ENCODE measurements at regions not wholly inside any gene's neighbourhood (a gene's known extent, or its start where the extent isn't known, plus 50 kb on each side); places are given as distances from the start of the nearest gene placed in this dataset.

DNA sequence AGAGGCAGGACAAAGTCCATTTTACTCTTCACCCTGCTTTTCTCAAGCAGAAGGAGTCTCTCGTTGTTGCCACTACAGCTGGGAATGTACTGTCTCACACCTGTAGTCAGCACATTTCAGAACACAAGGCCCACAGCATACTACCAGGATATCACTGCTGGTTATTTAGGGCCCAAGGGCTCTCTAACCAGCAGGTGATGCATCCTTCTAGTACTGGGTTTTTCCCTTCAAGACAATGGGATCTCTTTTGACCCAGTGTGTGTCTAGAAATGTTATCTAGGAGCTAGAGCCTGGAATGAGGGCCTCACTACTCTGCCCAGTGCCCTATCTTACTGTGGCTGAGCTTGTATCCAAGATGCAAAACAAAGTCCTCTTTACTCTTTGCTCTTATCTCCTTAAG, 235.1 kb upstream of the PRR16 start:
- POLR2A ChIA-PET = no interaction called here

DNA sequence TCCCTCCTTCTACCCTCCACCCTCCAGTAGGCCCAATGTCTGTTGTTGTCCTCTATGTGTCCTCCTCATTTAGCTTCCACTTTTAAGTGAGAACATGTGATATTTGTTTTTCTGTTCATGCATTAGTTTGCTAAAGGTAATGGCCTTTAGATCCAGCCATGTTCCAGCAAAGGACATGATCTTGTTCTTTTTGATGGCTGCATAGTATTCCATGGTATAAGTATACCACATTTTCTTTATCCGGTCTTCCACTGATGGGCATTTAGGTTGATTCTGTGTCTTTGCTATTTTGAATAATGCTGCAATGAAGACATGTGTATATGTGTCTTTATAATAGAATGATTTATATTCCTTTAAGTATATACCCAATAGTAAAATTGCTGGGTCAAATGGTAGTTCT, 232.5 kb upstream of the PRR16 start:
- no peaks in the 10 kb centered on the region for H3K4me1 ChIP-seq (ENCODE audit: insufficient read depth, low read length)
- ATAC-seq (ENCODE audit: poor library complexity) (no peak), DNase-seq (no peak)
- H3K27ac ChIP-seq (ENCODE audit: low read depth in 1 of 2, low read length in 2 of 2) = no peak overlapping the region
- intact Hi-C loops (cut with DNase I, micrococcal nuclease) = no loop called here
- Mint-ChIP-seq H3K27ac (no peak overlapping the region), H3K36me3 (ENCODE audit: low read depth) (no peaks in the 10 kb centered on the region), H3K9me3 (no peaks in the 10 kb centered on the region), H3K27me3 (no peaks in the 10 kb centered on the region), H3K4me3 (no peak overlapping the region), H3K4me1 (ENCODE audit: low read depth) (no peaks in the 10 kb centered on the region)
- H3K9me3 ChIP-seq (ENCODE audit: control insufficient read depth in 1 of 2, insufficient read depth in 1 of 2, low read length in 2 of 2) = peaks cover 0 to 8% of the 10 kb centered on the region in 2 experiments
- TF ChIP-seq, protein P1, sequence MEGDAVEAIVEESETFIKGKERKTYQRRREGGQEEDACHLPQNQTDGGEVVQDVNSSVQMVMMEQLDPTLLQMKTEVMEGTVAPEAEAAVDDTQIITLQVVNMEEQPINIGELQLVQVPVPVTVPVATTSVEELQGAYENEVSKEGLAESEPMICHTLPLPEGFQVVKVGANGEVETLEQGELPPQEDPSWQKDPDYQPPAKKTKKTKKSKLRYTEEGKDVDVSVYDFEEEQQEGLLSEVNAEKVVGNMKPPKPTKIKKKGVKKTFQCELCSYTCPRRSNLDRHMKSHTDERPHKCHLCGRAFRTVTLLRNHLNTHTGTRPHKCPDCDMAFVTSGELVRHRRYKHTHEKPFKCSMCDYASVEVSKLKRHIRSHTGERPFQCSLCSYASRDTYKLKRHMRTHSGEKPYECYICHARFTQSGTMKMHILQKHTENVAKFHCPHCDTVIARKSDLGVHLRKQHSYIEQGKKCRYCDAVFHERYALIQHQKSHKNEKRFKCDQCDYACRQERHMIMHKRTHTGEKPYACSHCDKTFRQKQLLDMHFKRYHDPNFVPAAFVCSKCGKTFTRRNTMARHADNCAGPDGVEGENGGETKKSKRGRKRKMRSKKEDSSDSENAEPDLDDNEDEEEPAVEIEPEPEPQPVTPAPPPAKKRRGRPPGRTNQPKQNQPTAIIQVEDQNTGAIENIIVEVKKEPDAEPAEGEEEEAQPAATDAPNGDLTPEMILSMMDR (IDR thresholded peaks at IDR 0.05) = no peak
- ChIA-PET POLR2A (no interaction called here), CTCF (no interaction called here)
- no peaks in the 10 kb centered on the region for H3K36me3 ChIP-seq (ENCODE audit: insufficient read depth, low read length)
- no peaks in the 10 kb centered on the region for H3K27me3 ChIP-seq (ENCODE audit: control insufficient read depth in 1 of 2, insufficient read depth in 2 of 2, low read length in 2 of 2)
- H3K4me3 ChIP-seq (ENCODE audit: low read length) = no peak overlapping the region

More for the DNA sequence above, 235.1 kb upstream of the PRR16 start:
- no peak overlapping the region for H3K27ac ChIP-seq (ENCODE audit: low read depth in 1 of 2, low read length in 2 of 2)
- H3K4me1 Mint-ChIP-seq (ENCODE audit: low read depth) = no peaks in the 10 kb centered on the region
- H3K27me3 Mint-ChIP-seq = no peaks in the 10 kb centered on the region
- H3K4me3 Mint-ChIP-seq = no peak overlapping the region
- H3K27me3 ChIP-seq (ENCODE audit: control insufficient read depth in 1 of 2, insufficient read depth in 2 of 2, low read length in 2 of 2) = no peaks in the 10 kb centered on the region
- CTCF ChIA-PET = no interaction called here
- no peaks in the 10 kb centered on the region for H3K36me3 ChIP-seq (ENCODE audit: insufficient read depth, low read length)
- intact Hi-C loops (cut with DNase I, micrococcal nuclease) = no loop called here
- DNase-seq = no peak
- peaks cover 6% of the 10 kb centered on the region for H3K9me3 Mint-ChIP-seq
- TF ChIP-seq, protein P1 (IDR thresholded peaks at IDR 0.05) = no peak
- H3K27ac Mint-ChIP-seq = no peak overlapping the region
- H3K9me3 ChIP-seq (ENCODE audit: control insufficient read depth in 1 of 2, insufficient read depth in 1 of 2, low read length in 2 of 2) = peaks cover 0 to 8% of the 10 kb centered on the region in 2 experiments
- no peak overlapping the region for H3K4me3 ChIP-seq (ENCODE audit: low read length)
- no peak for ATAC-seq (ENCODE audit: poor library complexity)
- no peaks in the 10 kb centered on the region for H3K4me1 ChIP-seq (ENCODE audit: insufficient read depth, low read length)
- H3K36me3 Mint-ChIP-seq (ENCODE audit: low read depth) = no peaks in the 10 kb centered on the region

DNA sequence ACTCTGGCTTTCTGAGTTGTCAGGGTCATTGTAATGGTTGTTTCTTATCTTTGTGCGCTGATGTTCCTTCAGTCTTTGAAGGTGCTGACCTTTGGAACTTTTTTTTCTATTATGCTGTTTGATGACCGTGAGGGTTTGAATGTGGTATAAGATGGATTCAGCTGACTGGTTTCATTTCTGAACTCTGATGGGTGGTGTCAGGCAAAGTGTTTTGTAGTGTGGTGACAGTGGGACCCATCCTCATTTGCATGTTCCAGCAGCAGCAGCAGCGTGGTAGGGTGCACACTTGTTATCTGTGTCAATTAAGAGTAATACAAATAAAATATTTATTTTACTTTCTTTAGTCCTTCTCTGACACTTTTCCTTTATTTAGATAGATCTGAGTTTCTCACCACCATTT, 227.7 kb upstream of the PRR16 start:
- no peak for ATAC-seq (ENCODE audit: poor library complexity)
- intact Hi-C loops (cut with DNase I, micrococcal nuclease) = no loop called here
- no peaks in the 10 kb centered on the region for H3K27me3 Mint-ChIP-seq
- no peaks in the 10 kb centered on the region for H3K4me1 Mint-ChIP-seq (ENCODE audit: low read depth)
- H3K27ac ChIP-seq (ENCODE audit: low read depth in 1 of 2, low read length in 2 of 2) = no peak overlapping the region
- no peaks in the 10 kb centered on the region for H3K9me3 Mint-ChIP-seq
- ChIA-PET CTCF (no interaction called here), POLR2A (no interaction called here)
- TF ChIP-seq, protein P1 (IDR thresholded peaks at IDR 0.05) = no peak
- H3K4me1 ChIP-seq (ENCODE audit: insufficient read depth, low read length) = no peaks in the 10 kb centered on the region
- H3K9me3 ChIP-seq (ENCODE audit: control insufficient read depth in 1 of 2, insufficient read depth in 1 of 2, low read length in 2 of 2) = no peaks in the 10 kb centered on the region
- H3K4me3 ChIP-seq (ENCODE audit: low read length) = no peak overlapping the region
- H3K27ac Mint-ChIP-seq = no peak overlapping the region
- no peak for DNase-seq
- H3K36me3 ChIP-seq (ENCODE audit: insufficient read depth, low read length) = no peaks in the 10 kb centered on the region
- no peaks in the 10 kb centered on the region for H3K27me3 ChIP-seq (ENCODE audit: control insufficient read depth in 1 of 2, insufficient read depth in 2 of 2, low read length in 2 of 2)
- no peaks in the 10 kb centered on the region for H3K36me3 Mint-ChIP-seq (ENCODE audit: low read depth)
- H3K4me3 Mint-ChIP-seq = no peak overlapping the region

Data from CD4-positive, alpha-beta T cell (primary cell).